HEK293 (cell line): ENCODE measurements at regions not wholly inside any gene's neighbourhood (a gene's known extent, or its start where the extent isn't known, plus 50 kb on each side); places are given as distances from the start of the nearest gene placed in this dataset.

Experiments
- ZNF133 ChIP-seq: fragments of 450-650 bp; formaldehyde crosslinking; IDR thresholded peaks from 2 replicates; pipeline ENCODE4 v1.5.1; 2016; ENCODE audit warnings: missing biosample characterization, missing genetic modification characterization

DNA sequence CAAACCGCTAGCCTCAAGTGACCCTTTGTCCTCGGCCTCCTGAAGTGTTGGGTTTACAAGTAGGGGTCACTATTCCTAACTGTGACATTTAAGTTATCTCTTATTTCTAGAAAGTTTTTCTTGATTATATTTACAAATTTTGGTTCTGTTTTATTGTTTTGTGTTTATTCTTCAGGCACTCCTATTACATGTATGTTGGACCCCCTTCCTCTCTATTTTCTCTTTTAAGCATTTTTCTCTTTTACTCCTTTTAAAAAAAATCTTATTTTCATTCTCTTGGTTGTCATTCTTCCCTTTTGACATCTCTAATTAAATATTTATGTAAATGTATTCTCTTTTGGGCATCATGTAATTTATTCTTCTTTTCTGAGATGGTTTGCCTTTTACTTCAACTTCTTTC, 50.4 kb upstream of the MAP3K7 start (continued):
- peak; percentile 100 for TF ChIP-seq ZNF133 (tag by site-specific recombination)
